HG03354 (cell line): ENCODE measurements at regions not wholly inside any gene's neighbourhood (a gene's known extent, or its start where the extent isn't known, plus 50 kb on each side); places are given as distances from the start of the nearest gene placed in this dataset.
"Not testable (repeated sequence)": the region's sequence is repeated elsewhere in the genome, so short reads cannot be mapped to it uniquely, and the experiment has no call there.

Source experiments
- ATAC-seq: cut with Tn5 transposase; IDR thresholded peaks from one replicate; pipeline ENCODE4 v1.9.1; 2021; ENCODE audit warnings: mild to moderate bottlenecking; ENCODE audit not compliant: unreplicated experiment, poor library complexity, severe bottlenecking

GRCh38 chr20:47927385-47927851 lies 142.1 kb upstream of the SULF2 start:
- ATAC-seq = no peak

- no peak for ATAC-seq
Measured at GRCh38 chr20:47926731-47927130, 141.4 kb upstream of the SULF2 start.

- ATAC-seq = no peak
Measured at GRCh38 chr20:47925593-47925992, 140.3 kb upstream of the SULF2 start.

GRCh38 chr20:47922269-47922668 lies 137.0 kb upstream of the SULF2 start:
- no peak for ATAC-seq

- ATAC-seq = not testable (repeated sequence)
Measured at GRCh38 chr20:47921829-47922228, 136.5 kb upstream of the SULF2 start.

GRCh38 chr20:47921408-47921807 lies 136.1 kb upstream of the SULF2 start:
- no peak for ATAC-seq

GRCh38 chr20:47917549-47918070 lies 132.3 kb upstream of the SULF2 start:
- no peak for ATAC-seq

GRCh38 chr20:47915495-47915894 lies 130.2 kb upstream of the SULF2 start:
- no peak for ATAC-seq

GRCh38 chr20:47914792-47915191 lies 129.5 kb upstream of the SULF2 start:
- ATAC-seq = no peak

- ATAC-seq = not testable (repeated sequence)
Measured at GRCh38 chr20:47912786-47913501, 127.7 kb upstream of the SULF2 start.

- ATAC-seq = not testable (repeated sequence)
Measured at GRCh38 chr20:47912165-47912564, 126.9 kb upstream of the SULF2 start.

- not testable (repeated sequence) for ATAC-seq
Measured at GRCh38 chr20:47909696-47910369, 124.6 kb upstream of the SULF2 start.

- not testable (repeated sequence) for ATAC-seq
Measured at GRCh38 chr20:47908361-47909035, 123.2 kb upstream of the SULF2 start.

- ATAC-seq = not testable (repeated sequence)
Measured at GRCh38 chr20:47907951-47908350, 122.7 kb upstream of the SULF2 start.

- ATAC-seq = no peak
Measured at GRCh38 chr20:47907031-47907675, 121.9 kb upstream of the SULF2 start.

- ATAC-seq = no peak
Measured at GRCh38 chr20:47906348-47906660, 121.0 kb upstream of the SULF2 start.

- ATAC-seq = no peak
Measured at GRCh38 chr20:47905628-47906347, 120.5 kb upstream of the SULF2 start.

- not testable (repeated sequence) for ATAC-seq
Measured at GRCh38 chr20:47903009-47903408, 117.7 kb upstream of the SULF2 start.

- not testable (repeated sequence) for ATAC-seq
Measured at GRCh38 chr20:47899313-47899712, 114.0 kb upstream of the SULF2 start.
